ENCODE measurements at regions not wholly inside any gene's neighbourhood (a gene's known extent, or its start where the extent isn't known, plus 50 kb on each side); places are given as distances from the start of the nearest gene placed in this dataset.

- TF ChIP-seq CTCF (IDR thresholded peaks at IDR 0.05; ENCODE audit: extremely low read depth, missing control alignments), result no peak
- no peak for DNase-seq (ENCODE audit: low spot score)
Observed at GRCh38 chr5:164610374-164610773, 1105.0 kb downstream of the MAT2B start.

- no peak for TF ChIP-seq CTCF (IDR thresholded peaks at IDR 0.05; ENCODE audit: extremely low read depth, missing control alignments)
Observed at GRCh38 chr5:164614707-164615106, 1109.3 kb downstream of the MAT2B start.

GRCh38 chr5:164617290-164617689 lies 1111.9 kb downstream of the MAT2B start:
- no peak for TF ChIP-seq CTCF (IDR thresholded peaks at IDR 0.05; ENCODE audit: extremely low read depth, missing control alignments)

More at GRCh38 chr5:164614707-164615106, 1109.3 kb downstream of the MAT2B start:
- DNase-seq (ENCODE audit: low spot score), result no peak

GRCh38 chr5:164627021-164627420 lies 1121.6 kb downstream of the MAT2B start:
- DNase-seq (ENCODE audit: low spot score), result no peak
- TF ChIP-seq CTCF (IDR thresholded peaks at IDR 0.05; ENCODE audit: extremely low read depth, missing control alignments), result no peak

More at GRCh38 chr5:164617290-164617689, 1111.9 kb downstream of the MAT2B start:
- no peak for DNase-seq (ENCODE audit: low spot score)

GRCh38 chr5:164636456-164636855 lies 1131.0 kb downstream of the MAT2B start:
- DNase-seq (ENCODE audit: low spot score), result no peak
- no peak for TF ChIP-seq CTCF (IDR thresholded peaks at IDR 0.05; ENCODE audit: extremely low read depth, missing control alignments)

- DNase-seq (ENCODE audit: low spot score), result no peak
- no peak for TF ChIP-seq CTCF (IDR thresholded peaks at IDR 0.05; ENCODE audit: extremely low read depth, missing control alignments)
Observed at GRCh38 chr5:164637931-164638521, 1132.6 kb downstream of the MAT2B start.

- TF ChIP-seq CTCF (IDR thresholded peaks at IDR 0.05; ENCODE audit: extremely low read depth, missing control alignments), result no peak
Observed at GRCh38 chr5:164649266-164649665, 1143.8 kb downstream of the MAT2B start.

More at GRCh38 chr5:164649266-164649665, 1143.8 kb downstream of the MAT2B start:
- DNase-seq (ENCODE audit: low spot score), result no peak
